ENCODE measurements at regions not wholly inside any gene's neighbourhood (a gene's known extent, or its start where the extent isn't known, plus 50 kb on each side); places are given as distances from the start of the nearest gene placed in this dataset.
"Not testable (repeated sequence)": the region's sequence is repeated elsewhere in the genome, so short reads cannot be mapped to it uniquely, and the experiment has no call there.

DNA sequence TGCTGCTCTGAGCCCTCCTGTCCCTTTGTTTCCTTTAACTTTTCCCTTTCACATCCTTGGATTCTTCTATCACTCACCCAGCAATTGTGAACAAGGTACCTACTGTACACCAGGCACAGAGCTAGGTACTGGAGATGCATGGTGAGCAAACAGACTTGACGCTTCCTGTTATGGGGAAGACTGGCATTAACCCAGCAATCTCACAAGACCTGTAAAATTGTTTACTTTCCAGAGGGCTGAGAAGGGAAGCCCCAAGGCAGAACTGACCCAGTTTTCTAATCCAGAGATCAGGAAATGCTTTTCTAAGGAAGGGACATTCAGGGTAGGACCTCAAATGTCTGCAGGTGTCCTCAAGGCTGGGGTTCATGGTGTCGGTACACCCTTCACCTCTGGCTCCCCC lies 171.6 kb upstream of the KAZN start:
- Histone ChIP-seq H3K9ac (ENCODE audit: low read length) (no peak overlapping the region), H3K79me2 (ENCODE audit: control insufficient read depth, insufficient read depth, low read length) (no peaks in the 10 kb centered on the region), H3K4me1 (ENCODE audit: control insufficient read depth in 2 of 2, insufficient read depth in 2 of 2, low read length in 2 of 2) (no peaks in the 10 kb centered on the region), H3K4me2 (replicated peaks; ENCODE audit: low read depth, low read length, poor library complexity, severe bottlenecking) (no peak overlapping the region), H3K36me3 (replicated peaks in 1 of 2; ENCODE audit: control extremely low read depth in 1 of 2, control insufficient read depth in 1 of 2, extremely low read depth in 1 of 2, insufficient read depth in 2 of 2, low read length in 1 of 2) (no peaks in the 10 kb centered on the region), H3K9me3 (ENCODE audit: control extremely low read depth in 1 of 3, control insufficient read depth in 2 of 3, insufficient read depth in 1 of 3, low read length in 2 of 3) (peaks cover 0 to 7% (median 2%) of the 10 kb centered on the region in 3 donors), H3K27ac (ENCODE audit: low read length in 2 of 2) (no peak overlapping the region), H2AFZ (ENCODE audit: insufficient read depth, low read depth, low read length, poor library complexity, severe bottlenecking) (no peak overlapping the region), H3K4me3 (ENCODE audit: control extremely low read depth in 1 of 5, extremely low read depth in 1 of 5, insufficient read depth in 1 of 5, low read depth in 2 of 5, low read length in 4 of 5) (no peak overlapping the region), H4K20me1 (ENCODE audit: control insufficient read depth, insufficient read depth, low read length, poor library complexity, severe bottlenecking) (no peaks in the 10 kb centered on the region), H3K27me3 (replicated peaks in 1 of 4; ENCODE audit: control extremely low read depth in 1 of 4, control insufficient read depth in 3 of 4, insufficient read depth in 4 of 4, low read length in 3 of 4) (no peaks in the 10 kb centered on the region)
- no peak for DNase-seq
- intact Hi-C loops (cut with micrococcal nuclease), result no loop called here
- ChIA-PET POLR2A (no interaction called here), CTCF (no interaction called here)
- Mint-ChIP-seq H3K4me3 (no peak overlapping the region), H3K4me1 (no peaks in the 10 kb centered on the region), H3K27ac (no peak overlapping the region), H3K27me3 (peaks cover 8% of the 10 kb centered on the region), H3K9me3 (ENCODE audit: insufficient read depth) (peaks cover 3% of the 10 kb centered on the region)
- no peak for ATAC-seq (ENCODE audit: low read depth)
- TF ChIP-seq, protein P1, sequence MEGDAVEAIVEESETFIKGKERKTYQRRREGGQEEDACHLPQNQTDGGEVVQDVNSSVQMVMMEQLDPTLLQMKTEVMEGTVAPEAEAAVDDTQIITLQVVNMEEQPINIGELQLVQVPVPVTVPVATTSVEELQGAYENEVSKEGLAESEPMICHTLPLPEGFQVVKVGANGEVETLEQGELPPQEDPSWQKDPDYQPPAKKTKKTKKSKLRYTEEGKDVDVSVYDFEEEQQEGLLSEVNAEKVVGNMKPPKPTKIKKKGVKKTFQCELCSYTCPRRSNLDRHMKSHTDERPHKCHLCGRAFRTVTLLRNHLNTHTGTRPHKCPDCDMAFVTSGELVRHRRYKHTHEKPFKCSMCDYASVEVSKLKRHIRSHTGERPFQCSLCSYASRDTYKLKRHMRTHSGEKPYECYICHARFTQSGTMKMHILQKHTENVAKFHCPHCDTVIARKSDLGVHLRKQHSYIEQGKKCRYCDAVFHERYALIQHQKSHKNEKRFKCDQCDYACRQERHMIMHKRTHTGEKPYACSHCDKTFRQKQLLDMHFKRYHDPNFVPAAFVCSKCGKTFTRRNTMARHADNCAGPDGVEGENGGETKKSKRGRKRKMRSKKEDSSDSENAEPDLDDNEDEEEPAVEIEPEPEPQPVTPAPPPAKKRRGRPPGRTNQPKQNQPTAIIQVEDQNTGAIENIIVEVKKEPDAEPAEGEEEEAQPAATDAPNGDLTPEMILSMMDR (IDR thresholded peaks at IDR 0.05), result no peak
- TF ChIP-seq EZH2 (IDR thresholded peaks at IDR 0.05; ENCODE audit: borderline replicate concordance, insufficient read depth, low read depth, low read length, poor library complexity, severe bottlenecking), result no peak
- 100% methylated on average over 1 of the region's 2 CpGs for WGBS (ENCODE audit: insufficient coverage)

DNA sequence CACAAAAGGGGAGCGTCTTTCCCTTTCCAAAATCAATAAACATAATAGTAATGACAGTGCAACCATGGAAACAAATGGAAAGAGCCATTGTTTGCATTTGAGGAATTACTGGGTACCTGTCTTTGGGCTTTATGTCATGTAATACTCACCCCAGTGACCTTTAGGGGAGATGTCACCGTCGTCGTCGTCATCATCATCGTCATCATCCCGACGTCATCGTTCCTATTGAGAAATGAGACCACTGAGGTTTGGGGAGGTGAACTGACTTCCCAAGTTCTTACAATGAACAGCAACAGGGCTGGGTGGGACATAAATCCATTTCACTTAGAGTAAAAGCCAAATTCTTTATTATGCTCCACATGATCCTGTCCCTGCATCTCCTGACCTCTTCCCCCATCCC lies 168.9 kb upstream of the KAZN start:
- H3K9me3 Mint-ChIP-seq (ENCODE audit: insufficient read depth), result peaks cover 3% of the 10 kb centered on the region
- Histone ChIP-seq H3K36me3 (replicated peaks in 1 of 2; ENCODE audit: control extremely low read depth in 1 of 2, control insufficient read depth in 1 of 2, extremely low read depth in 1 of 2, insufficient read depth in 2 of 2, low read length in 1 of 2) (no peaks in the 10 kb centered on the region), H3K4me1 (ENCODE audit: control insufficient read depth in 2 of 2, insufficient read depth in 2 of 2, low read length in 2 of 2) (no peaks in the 10 kb centered on the region), H3K79me2 (ENCODE audit: control insufficient read depth, insufficient read depth, low read length) (no peaks in the 10 kb centered on the region), H3K9ac (ENCODE audit: low read length) (no peak overlapping the region), H3K27me3 (replicated peaks in 1 of 4; ENCODE audit: control extremely low read depth in 1 of 4, control insufficient read depth in 3 of 4, insufficient read depth in 4 of 4, low read length in 3 of 4) (no peaks in the 10 kb centered on the region), H3K4me2 (replicated peaks; ENCODE audit: low read depth, low read length, poor library complexity, severe bottlenecking) (no peak overlapping the region), H3K27ac (ENCODE audit: low read length in 2 of 2) (no peak overlapping the region), H3K4me3 (ENCODE audit: control extremely low read depth in 1 of 5, extremely low read depth in 1 of 5, insufficient read depth in 1 of 5, low read depth in 2 of 5, low read length in 4 of 5) (no peak overlapping the region), H2AFZ (ENCODE audit: insufficient read depth, low read depth, low read length, poor library complexity, severe bottlenecking) (no peak overlapping the region), H4K20me1 (ENCODE audit: control insufficient read depth, insufficient read depth, low read length, poor library complexity, severe bottlenecking) (no peaks in the 10 kb centered on the region), H3K9me3 (ENCODE audit: control extremely low read depth in 1 of 3, control insufficient read depth in 2 of 3, insufficient read depth in 1 of 3, low read length in 2 of 3) (peaks cover 0 to 10% (median 2%) of the 10 kb centered on the region in 3 donors)
- WGBS (ENCODE audit: insufficient coverage), result no CpG with 5 or more reads among the region's 9 CpGs
- ATAC-seq (ENCODE audit: low read depth) (no peak), DNase-seq (no peak)
- no peak overlapping the region for H3K4me3 Mint-ChIP-seq
- TF ChIP-seq, protein P1 (IDR thresholded peaks at IDR 0.05), result no peak
- no peak for TF ChIP-seq EZH2 (IDR thresholded peaks at IDR 0.05; ENCODE audit: borderline replicate concordance, insufficient read depth, low read depth, low read length, poor library complexity, severe bottlenecking)
- peaks cover 7% of the 10 kb centered on the region for H3K27me3 Mint-ChIP-seq
- H3K4me1 Mint-ChIP-seq, result no peaks in the 10 kb centered on the region
- CTCF ChIA-PET, result no interaction called here
- H3K27ac Mint-ChIP-seq, result no peak overlapping the region
- intact Hi-C loops (cut with micrococcal nuclease), result no loop called here
- POLR2A ChIA-PET, result no interaction called here

DNA sequence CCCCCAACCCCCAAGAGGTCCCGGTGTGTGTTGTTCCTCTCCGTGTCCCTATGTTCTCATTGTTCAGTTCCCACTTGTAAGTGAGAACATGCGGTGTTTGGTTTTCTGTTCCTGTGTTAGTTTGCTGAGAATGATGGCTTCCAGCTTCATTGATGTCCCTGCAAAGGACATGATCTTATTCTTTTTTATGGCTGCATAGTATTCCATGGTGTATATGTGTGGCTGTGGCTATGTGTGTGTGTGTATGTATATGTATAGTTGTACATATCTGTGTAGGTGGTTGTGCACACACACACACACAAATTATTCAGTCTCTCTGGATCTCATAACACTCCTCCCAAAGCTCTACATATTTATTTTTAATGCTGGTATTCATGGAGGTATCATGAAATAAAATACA lies 165.8 kb upstream of the KAZN start:
- DNase-seq; H4K20me1 ChIP-seq (ENCODE audit: control insufficient read depth, insufficient read depth, low read length, poor library complexity, severe bottlenecking); H3K27me3 Mint-ChIP-seq; H3K4me1 ChIP-seq (ENCODE audit: control insufficient read depth in 2 of 2, insufficient read depth in 2 of 2, low read length in 2 of 2); H2AFZ ChIP-seq (ENCODE audit: insufficient read depth, low read depth, low read length, poor library complexity, severe bottlenecking); H3K9ac ChIP-seq (ENCODE audit: low read length); H3K79me2 ChIP-seq (ENCODE audit: control insufficient read depth, insufficient read depth, low read length); H3K27ac Mint-ChIP-seq; H3K36me3 ChIP-seq (replicated peaks in 1 of 2; ENCODE audit: control extremely low read depth in 1 of 2, control insufficient read depth in 1 of 2, extremely low read depth in 1 of 2, insufficient read depth in 2 of 2, low read length in 1 of 2); intact Hi-C loops (cut with micrococcal nuclease); H3K9me3 Mint-ChIP-seq (ENCODE audit: insufficient read depth); H3K4me2 ChIP-seq (replicated peaks; ENCODE audit: low read depth, low read length, poor library complexity, severe bottlenecking); H3K27ac ChIP-seq (ENCODE audit: low read length in 2 of 2); H3K4me3 ChIP-seq (ENCODE audit: control extremely low read depth in 1 of 5, extremely low read depth in 1 of 5, insufficient read depth in 1 of 5, low read depth in 2 of 5, low read length in 4 of 5); ATAC-seq (ENCODE audit: low read depth); H3K4me3 Mint-ChIP-seq; POLR2A ChIA-PET; H3K27me3 ChIP-seq (replicated peaks in 1 of 4; ENCODE audit: control extremely low read depth in 1 of 4, control insufficient read depth in 3 of 4, insufficient read depth in 4 of 4, low read length in 3 of 4); H3K4me1 Mint-ChIP-seq: not testable (repeated sequence)
- H3K9me3 ChIP-seq (ENCODE audit: control extremely low read depth in 1 of 3, control insufficient read depth in 2 of 3, insufficient read depth in 1 of 3, low read length in 2 of 3), result peaks cover 0 to 10% (median 2%) of the 10 kb centered on the region in 3 donors
- CTCF ChIA-PET, result interaction anchor here (1.5 kb wide), 1 partner anchor 10 kb away, joined by 3 read pairs; no protein-coding TSS in a partner anchor
- WGBS (ENCODE audit: insufficient coverage), result 90% methylated on average over 2 of the region's 3 CpGs

Data from B cell (primary cell).